AG04449 (cell line): ENCODE measurements at regions not wholly inside any gene's neighbourhood (a gene's known extent, or its start where the extent isn't known, plus 50 kb on each side); places are given as distances from the start of the nearest gene placed in this dataset.

ENCODE experiments used
- CTCF ChIA-PET: fragments of 350-600 bp; formaldehyde crosslinking; extraction: SDS; loops from one replicate; lab custom pipeline; 2021; ENCODE audit warnings: antibody characterized with exemption; lab: Yijun Ruan, JAX
- POLR2A ChIA-PET: fragments of 400-600, 350-600 bp; formaldehyde crosslinking; extraction: SDS; loops from one replicate; lab custom pipeline; 2020; ENCODE audit warnings: antibody characterized with exemption, inconsistent platforms; lab: Yijun Ruan, JAX
- DNase-seq: peaks from one replicate; pipeline ENCODE4 v3.0.0-alpha.2; 2010; ENCODE audit warnings: low read depth, low spot score
- H3K4me3 ChIP-seq: 2 replicates; pipeline ENCODE4 v1.5.1; 2011; ENCODE audit warnings: low read depth, mild to moderate bottlenecking, control low read depth, low read length
- TF ChIP-seq, protein P1 (sequence below): IDR thresholded peaks from one replicate; pipeline ENCODE4 v1.5.1; 2011; ENCODE audit warnings: mild to moderate bottlenecking, moderate library complexity, low read length, control low read depth, inconsistent platforms; ENCODE audit not compliant: insufficient read depth; ENCODE audit errors: missing control alignments

DNA sequence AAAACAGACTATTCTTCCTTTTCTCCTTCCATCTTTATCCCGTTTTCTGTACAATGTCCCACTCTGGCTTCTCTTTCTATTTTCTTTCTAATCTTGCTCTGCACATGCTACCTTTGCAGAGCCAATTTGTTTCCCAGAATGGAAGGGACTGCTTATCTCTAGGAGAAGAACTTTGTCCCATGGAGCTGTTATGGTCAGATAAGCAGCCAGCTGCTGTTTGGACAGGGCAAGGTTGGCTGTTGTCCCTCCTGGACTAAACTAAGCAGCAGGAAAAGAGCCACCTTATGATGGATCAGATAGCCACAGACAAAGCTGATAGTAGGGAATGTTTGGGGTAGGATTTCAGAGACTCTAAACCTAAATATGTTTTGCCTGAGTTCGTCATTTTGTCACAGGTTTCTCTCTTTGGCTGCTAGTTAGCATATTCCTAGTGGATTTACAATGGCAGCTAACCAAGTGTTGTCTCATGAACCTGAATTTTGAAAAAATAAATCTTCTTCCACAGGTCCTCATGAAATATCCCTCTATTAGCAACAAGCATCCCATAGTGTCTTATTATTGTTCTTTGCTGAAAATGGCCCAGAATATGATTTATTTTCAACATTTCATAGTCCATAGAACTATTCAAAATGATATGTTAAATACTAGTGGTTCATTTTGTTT, 262.8 kb downstream of the SLC16A7 start:
- ChIA-PET POLR2A (no interaction called here), CTCF (interaction anchor here (1.4 kb wide), 1 partner anchor 23 kb away, joined by 3 read pairs; no protein-coding TSS in a partner anchor)
- TF ChIP-seq, protein P1, sequence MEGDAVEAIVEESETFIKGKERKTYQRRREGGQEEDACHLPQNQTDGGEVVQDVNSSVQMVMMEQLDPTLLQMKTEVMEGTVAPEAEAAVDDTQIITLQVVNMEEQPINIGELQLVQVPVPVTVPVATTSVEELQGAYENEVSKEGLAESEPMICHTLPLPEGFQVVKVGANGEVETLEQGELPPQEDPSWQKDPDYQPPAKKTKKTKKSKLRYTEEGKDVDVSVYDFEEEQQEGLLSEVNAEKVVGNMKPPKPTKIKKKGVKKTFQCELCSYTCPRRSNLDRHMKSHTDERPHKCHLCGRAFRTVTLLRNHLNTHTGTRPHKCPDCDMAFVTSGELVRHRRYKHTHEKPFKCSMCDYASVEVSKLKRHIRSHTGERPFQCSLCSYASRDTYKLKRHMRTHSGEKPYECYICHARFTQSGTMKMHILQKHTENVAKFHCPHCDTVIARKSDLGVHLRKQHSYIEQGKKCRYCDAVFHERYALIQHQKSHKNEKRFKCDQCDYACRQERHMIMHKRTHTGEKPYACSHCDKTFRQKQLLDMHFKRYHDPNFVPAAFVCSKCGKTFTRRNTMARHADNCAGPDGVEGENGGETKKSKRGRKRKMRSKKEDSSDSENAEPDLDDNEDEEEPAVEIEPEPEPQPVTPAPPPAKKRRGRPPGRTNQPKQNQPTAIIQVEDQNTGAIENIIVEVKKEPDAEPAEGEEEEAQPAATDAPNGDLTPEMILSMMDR, result no peak
- H3K4me3 ChIP-seq, result no peak overlapping the region
- DNase-seq, result no peak

DNA sequence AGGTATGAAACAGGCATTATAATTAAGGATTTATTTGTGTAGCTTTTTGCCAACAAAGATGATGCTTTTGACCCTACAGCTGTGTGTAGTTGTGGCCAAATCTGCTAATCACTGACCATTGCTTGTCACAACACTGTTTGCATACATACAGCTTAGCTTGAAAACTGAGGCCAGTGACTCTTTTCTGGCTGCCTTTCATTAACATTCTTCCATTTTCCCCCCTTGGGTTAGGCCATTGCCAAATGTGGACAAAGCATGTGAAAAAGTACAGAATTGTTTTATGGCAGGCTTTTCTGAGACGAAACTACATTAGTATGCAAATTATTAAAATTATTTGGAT, 263.3 kb downstream of the SLC16A7 start:
- DNase-seq, result no peak
- TF ChIP-seq, protein P1, result no peak
- ChIA-PET CTCF (interaction anchor here (0.7 to 1.4 kb wide), 2 partner anchors 23 to 24 kb away, joined by 3 read pairs; no protein-coding TSS in a partner anchor), POLR2A (no interaction called here)
- no peak overlapping the region for H3K4me3 ChIP-seq

DNA sequence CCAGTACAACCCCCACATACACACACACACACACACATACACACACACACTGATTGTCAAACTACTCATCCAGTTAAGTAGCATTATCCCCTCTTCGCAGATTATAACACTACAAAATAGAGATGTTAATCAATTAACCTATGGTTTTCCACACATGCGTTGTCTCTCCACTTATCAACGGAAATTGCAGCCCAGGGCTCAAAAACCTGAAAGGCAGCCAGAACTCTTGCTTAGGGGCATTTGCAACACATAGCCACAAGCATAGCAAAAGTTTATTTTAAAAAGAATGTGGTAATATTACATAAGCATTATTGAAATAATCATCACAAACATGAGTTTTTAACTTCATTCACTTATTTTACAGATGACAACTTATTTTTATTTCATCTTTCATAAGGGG, 265.8 kb downstream of the SLC16A7 start:
- POLR2A ChIA-PET, result no interaction called here
- TF ChIP-seq, protein P1, result no peak
- no peak for DNase-seq
- CTCF ChIA-PET, result no interaction called here
- H3K4me3 ChIP-seq, result no peak overlapping the region

DNA sequence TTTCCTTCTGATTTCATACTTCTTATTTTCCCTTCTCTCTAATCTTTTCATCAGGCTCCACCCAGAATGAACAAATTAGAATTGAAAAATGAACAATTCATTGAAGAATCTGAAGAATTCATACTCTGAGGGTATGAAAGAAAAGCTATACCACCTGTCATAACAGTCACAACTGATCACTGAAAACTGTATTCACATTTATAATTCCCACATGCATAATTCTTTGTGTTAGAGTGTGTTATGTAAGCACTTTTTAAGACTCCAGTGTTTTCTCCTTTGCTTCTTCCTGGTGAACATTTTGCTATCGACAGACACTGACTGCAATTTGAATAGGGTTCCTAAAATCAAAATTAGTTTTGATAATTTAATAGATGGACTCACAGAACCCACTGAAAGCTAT, 271.2 kb downstream of the SLC16A7 start:
- no peak overlapping the region for H3K4me3 ChIP-seq
- ChIA-PET CTCF (no interaction called here), POLR2A (no interaction called here)
- DNase-seq, result no peak
- TF ChIP-seq, protein P1, result no peak

DNA sequence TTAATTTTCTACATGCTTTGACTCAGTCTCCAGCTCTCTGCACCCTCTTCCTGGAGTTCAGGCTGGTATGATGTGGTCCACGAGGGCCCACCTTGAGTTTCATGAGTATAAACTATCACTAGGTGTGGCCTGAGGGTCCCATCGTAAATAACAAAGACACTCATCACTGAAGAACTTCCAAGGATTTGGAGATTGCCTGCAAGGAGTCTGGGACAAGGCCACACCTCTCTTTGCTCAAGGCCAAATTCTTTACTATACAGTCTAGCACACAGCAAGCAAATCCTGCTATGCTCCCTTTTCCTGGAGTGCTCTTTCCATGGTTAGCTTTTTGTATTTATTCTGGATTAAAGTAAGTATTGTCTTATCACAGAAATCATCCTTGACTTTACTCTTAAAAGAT, 271.9 kb downstream of the SLC16A7 start:
- CTCF ChIA-PET, result no interaction called here
- TF ChIP-seq, protein P1, result no peak
- H3K4me3 ChIP-seq, result no peak overlapping the region
- POLR2A ChIA-PET, result no interaction called here
- DNase-seq, result no peak

DNA sequence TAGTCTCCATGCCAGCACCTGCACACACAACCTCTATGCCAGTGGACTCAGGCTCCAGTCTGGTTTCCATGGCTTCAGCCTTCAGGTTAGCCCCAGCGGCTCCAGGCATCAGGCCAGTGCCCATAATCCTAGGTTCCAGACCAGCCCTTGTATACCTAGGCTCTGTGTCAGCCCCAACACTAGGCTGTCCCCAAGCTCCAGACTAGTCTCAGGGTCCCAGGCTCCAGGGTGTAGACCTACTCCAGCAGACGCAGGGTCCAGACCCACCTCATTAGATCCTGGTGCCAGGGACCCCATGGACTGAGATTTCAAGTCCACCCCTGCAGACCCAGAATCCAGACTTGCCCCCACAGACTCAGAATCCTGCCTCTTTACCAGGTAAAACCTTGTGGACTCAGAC, 275.9 kb downstream of the SLC16A7 start:
- TF ChIP-seq, protein P1, result no peak
- H3K4me3 ChIP-seq, result no peak overlapping the region
- CTCF ChIA-PET, result no interaction called here
- DNase-seq, result no peak
- POLR2A ChIA-PET, result no interaction called here
